H1 (cell line): ENCODE measurements at regions not wholly inside any gene's neighbourhood (a gene's known extent, or its start where the extent isn't known, plus 50 kb on each side); places are given as distances from the start of the nearest gene placed in this dataset.

Experiments
- CTBP2 ChIP-seq: IDR thresholded peaks from 2 replicates; pipeline ENCODE4 v1.7.0; 2011; ENCODE audit warnings: borderline replicate concordance, mild to moderate bottlenecking, moderate library complexity, mixed read lengths, low read length; ENCODE audit not compliant: insufficient read depth, insufficient read length
- CTCF ChIP-seq, 3 experiments: IDR thresholded peaks; 1 replicate in 2 of 3; 2 replicates in 1 of 3; pipeline versions ENCODE4 v1.5.1 to v1.6.1; 2011; ENCODE audit warnings: low read length in 3 of 3, mild to moderate bottlenecking in 3 of 3, inconsistent platforms in 2 of 3, low read depth in 1 of 3, moderate library complexity in 1 of 3; ENCODE audit not compliant: insufficient read depth in 1 of 3; ENCODE audit errors: control extremely low read depth in 1 of 3
- EZH2 ChIP-seq: fragments of 200-600 bp; sonication (generic); IDR thresholded peaks from 2 replicates; pipeline ENCODE4 v1.7.1; 2012; ENCODE audit warnings: low read depth, mild to moderate bottlenecking, moderate library complexity, low read length, inconsistent platforms; ENCODE audit not compliant: severe bottlenecking
- HDAC6 ChIP-seq: IDR thresholded peaks from one replicate; pipeline ENCODE4 v1.7.1; 2012; ENCODE audit warnings: low read depth, mild to moderate bottlenecking, inconsistent platforms, low read length, moderate library complexity
- POLR2A ChIP-seq, 2 experiments: IDR thresholded peaks; 1 replicate in 1 of 2; 2 replicates in 1 of 2; pipeline ENCODE4 v1.6.1; 2011; ENCODE audit warnings: low read depth in 2 of 2, low read length in 2 of 2, mild to moderate bottlenecking in 2 of 2; ENCODE audit errors: control extremely low read depth in 1 of 2
- RAD21 ChIP-seq, 2 experiments: IDR thresholded peaks in 1 of 2; conservative IDR thresholded peaks in 1 of 2; 2 replicates each; pipeline ENCODE4 v1.6.1; 2011; ENCODE audit warnings: low read depth in 2 of 2, low read length in 2 of 2, improper control_type of control experiment in 1 of 2, inconsistent platforms in 1 of 2, mild to moderate bottlenecking in 1 of 2, moderate library complexity in 1 of 2
- SUZ12 ChIP-seq: fragments of 200-600 bp; sonication (generic); IDR thresholded peaks from 2 replicates; pipeline ENCODE4 v1.6.1; 2012; ENCODE audit warnings: mild to moderate bottlenecking, inconsistent platforms, low read length, moderate library complexity, mixed read lengths
- TAF1 ChIP-seq: IDR thresholded peaks from 2 replicates; pipeline ENCODE4 v1.6.1; 2011; ENCODE audit warnings: mild to moderate bottlenecking, low read depth, low read length

- no peak for TF ChIP-seq CTCF (IDR thresholded peaks at IDR 0.05; ENCODE audit: control extremely low read depth in 1 of 3, insufficient read depth in 1 of 3, low read depth in 1 of 3, low read length in 3 of 3)
- TF ChIP-seq CTBP2, result no peak
- TF ChIP-seq RAD21 (IDR thresholded peaks at IDR 0.05 in 1 of 2, conservative IDR thresholded peaks at IDR 0.05 in 1 of 2; ENCODE audit: low read depth in 2 of 2, low read length in 2 of 2), result no peak
- TF ChIP-seq SUZ12, result no peak
- no peak for TF ChIP-seq POLR2A (IDR thresholded peaks at IDR 0.05; ENCODE audit: control extremely low read depth in 1 of 2, low read depth in 2 of 2, low read length in 2 of 2)
- no peak for TF ChIP-seq HDAC6
- no peak for TF ChIP-seq EZH2
- TF ChIP-seq TAF1, result no peak
These were observed 1070.2 kb upstream of the NXPH2 start for GRCh38 chr2:139850254-139850890.
